Liver (tissue), 8 donors: ENCODE measurements at regions not wholly inside any gene's neighbourhood (a gene's known extent, or its start where the extent isn't known, plus 50 kb on each side); places are given as distances from the start of the nearest gene placed in this dataset.

Source experiments
- DNase-seq: peaks from one replicate; pipeline ENCODE4 v3.0.0-alpha.2; 2017; ENCODE audit warnings: low spot score
- H3K27ac ChIP-seq, 2 donors: one replicate each; pipeline ENCODE4 v1.7.0; 2013; ENCODE audit warnings: inconsistent platforms in 2 of 2, low read length in 2 of 2, control low read depth in 1 of 2, low read depth in 1 of 2, mild to moderate bottlenecking in 1 of 2
- H3K27me3 ChIP-seq, 4 donors: one replicate each; pipeline versions ENCODE4 v1.6.1 to v1.7.0; 2013; ENCODE audit warnings: low read length in 3 of 4, inconsistent platforms in 1 of 4, mild to moderate bottlenecking in 1 of 4, moderate library complexity in 1 of 4; ENCODE audit not compliant: control insufficient read depth in 4 of 4, insufficient read depth in 4 of 4
- H3K36me3 ChIP-seq, 4 donors: one replicate each; pipeline versions ENCODE4 v1.6.1 to v1.7.0; 2013; ENCODE audit warnings: low read length in 3 of 4, mild to moderate bottlenecking in 3 of 4, low read depth in 1 of 4, moderate library complexity in 1 of 4; ENCODE audit not compliant: control insufficient read depth in 4 of 4, insufficient read depth in 3 of 4
- H3K4me1 ChIP-seq, 4 donors: one replicate each; pipeline versions ENCODE4 v1.6.1 to v1.7.0; 2013; ENCODE audit warnings: low read length in 3 of 4, mild to moderate bottlenecking in 3 of 4, moderate library complexity in 1 of 4; ENCODE audit not compliant: control insufficient read depth in 4 of 4, insufficient read depth in 4 of 4
- H3K4me3 ChIP-seq, 3 donors: one replicate each; pipeline versions ENCODE4 v1.6.1 to v1.7.0; 2013; ENCODE audit warnings: low read length in 3 of 3, control low read depth in 1 of 3, low read depth in 1 of 3, mild to moderate bottlenecking in 1 of 3
- H3K9ac ChIP-seq, 2 donors: one replicate each; pipeline ENCODE4 v1.7.0; 2013; ENCODE audit warnings: low read length in 2 of 2, mild to moderate bottlenecking in 2 of 2, moderate library complexity in 2 of 2, control low read depth in 1 of 2, low read depth in 1 of 2
- H3K9me3 ChIP-seq, 4 donors: one replicate each; pipeline versions ENCODE4 v1.6.1 to v1.7.0; 2013; ENCODE audit warnings: low read length in 3 of 4; ENCODE audit not compliant: control insufficient read depth in 4 of 4
- EGR1 ChIP-seq, 2 donors: IDR thresholded peaks; 2 replicates each; pipeline ENCODE4 v1.6.1; 2016 to 2018; ENCODE audit warnings: antibody characterized with exemption in 2 of 2, low read depth in 2 of 2
- FOXA1 ChIP-seq: IDR thresholded peaks from 2 replicates; pipeline ENCODE4 v1.6.1; 2016; ENCODE audit warnings: antibody characterized with exemption
- FOXA2 ChIP-seq: IDR thresholded peaks from 2 replicates; pipeline ENCODE4 v1.6.1; 2016; ENCODE audit warnings: antibody characterized with exemption
- HNF4A ChIP-seq, 2 donors: conservative IDR thresholded peaks; 2 replicates each; pipeline ENCODE4 v1.6.1; 2016; ENCODE audit warnings: antibody characterized with exemption in 2 of 2, mild to moderate bottlenecking in 2 of 2
- RAD21 ChIP-seq, 2 donors: IDR thresholded peaks; 2 replicates each; pipeline ENCODE4 v1.6.1; 2016; ENCODE audit warnings: antibody characterized with exemption in 2 of 2, mild to moderate bottlenecking in 2 of 2
- REST ChIP-seq: IDR thresholded peaks from 2 replicates; pipeline ENCODE4 v1.6.1; 2016; ENCODE audit warnings: antibody characterized with exemption, mild to moderate bottlenecking
- SP1 ChIP-seq: IDR thresholded peaks from 2 replicates; pipeline ENCODE4 v1.6.1; 2018; ENCODE audit warnings: antibody characterized with exemption, mild to moderate bottlenecking
- ZBTB33 ChIP-seq: IDR thresholded peaks from 2 replicates; pipeline ENCODE4 v1.6.1; 2016; ENCODE audit warnings: antibody characterized with exemption
- WGBS: extraction: QIAGEN DNeasy Blood & Tissue Kit; methylation state at CpG from one replicate; pipeline ENCODE4 v1.1.7; 2013; 5-methylcytosine and 5-hydroxymethylcytosine counted together
- TF ChIP-seq, protein P1 (sequence below): fragments of 150-350 bp; IDR thresholded peaks from 2 replicates; pipeline ENCODE4 v1.5.1; 2017; ENCODE audit warnings: improper control_type of control experiment, low read depth, low read length; ENCODE audit not compliant: missing input control
- donor health status: healthy.
- donor health status: healthy.
- donor health status: healthy.
- donor health status: healthy.
- donor health status: healthy.

- TF ChIP-seq EGR1 (IDR thresholded peaks at IDR 0.05; ENCODE audit: low read depth in 2 of 2) (no peak), ZBTB33 (no peak), FOXA2 (no peak), FOXA1 (no peak), REST (no peak)
- TF ChIP-seq, protein P1, sequence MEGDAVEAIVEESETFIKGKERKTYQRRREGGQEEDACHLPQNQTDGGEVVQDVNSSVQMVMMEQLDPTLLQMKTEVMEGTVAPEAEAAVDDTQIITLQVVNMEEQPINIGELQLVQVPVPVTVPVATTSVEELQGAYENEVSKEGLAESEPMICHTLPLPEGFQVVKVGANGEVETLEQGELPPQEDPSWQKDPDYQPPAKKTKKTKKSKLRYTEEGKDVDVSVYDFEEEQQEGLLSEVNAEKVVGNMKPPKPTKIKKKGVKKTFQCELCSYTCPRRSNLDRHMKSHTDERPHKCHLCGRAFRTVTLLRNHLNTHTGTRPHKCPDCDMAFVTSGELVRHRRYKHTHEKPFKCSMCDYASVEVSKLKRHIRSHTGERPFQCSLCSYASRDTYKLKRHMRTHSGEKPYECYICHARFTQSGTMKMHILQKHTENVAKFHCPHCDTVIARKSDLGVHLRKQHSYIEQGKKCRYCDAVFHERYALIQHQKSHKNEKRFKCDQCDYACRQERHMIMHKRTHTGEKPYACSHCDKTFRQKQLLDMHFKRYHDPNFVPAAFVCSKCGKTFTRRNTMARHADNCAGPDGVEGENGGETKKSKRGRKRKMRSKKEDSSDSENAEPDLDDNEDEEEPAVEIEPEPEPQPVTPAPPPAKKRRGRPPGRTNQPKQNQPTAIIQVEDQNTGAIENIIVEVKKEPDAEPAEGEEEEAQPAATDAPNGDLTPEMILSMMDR = no peak
- no peak for DNase-seq
- Histone ChIP-seq H3K4me3 (no peak overlapping the region), H3K4me1 (no peaks in the 10 kb centered on the region), H3K9me3 (no peaks in the 10 kb centered on the region), H3K9ac (no peak overlapping the region), H3K27me3 (no peaks in the 10 kb centered on the region), H3K36me3 (no peaks in the 10 kb centered on the region), H3K27ac (no peak overlapping the region)
These were observed 415.3 kb downstream of the CETN3 start for GRCh38 chr5:89994266-89994665.

DNA sequence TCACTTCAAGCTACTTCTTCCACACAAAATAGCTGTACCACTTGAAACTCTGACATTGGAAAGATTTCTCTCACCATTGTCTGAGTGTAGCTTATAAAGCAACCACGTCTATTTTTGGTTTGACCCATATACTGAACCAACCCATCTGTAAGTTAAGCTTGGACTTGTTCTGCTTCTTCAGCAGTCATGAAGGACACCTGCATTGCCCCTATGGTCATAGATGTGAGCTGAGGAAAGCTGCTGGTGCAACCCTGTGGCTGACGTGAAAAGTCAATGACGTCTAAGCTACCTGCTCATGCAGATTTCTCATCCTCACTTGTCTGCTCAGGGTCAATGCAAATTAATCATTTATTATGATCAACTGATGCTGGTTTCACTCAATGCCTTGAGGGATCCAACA is 417.4 kb downstream of the CETN3 start:
- no peak for DNase-seq
- Histone ChIP-seq H3K4me1 (no peaks in the 10 kb centered on the region), H3K4me3 (no peak overlapping the region), H3K9me3 (no peaks in the 10 kb centered on the region), H3K9ac (no peak overlapping the region), H3K27ac (no peak overlapping the region), H3K36me3 (no peaks in the 10 kb centered on the region), H3K27me3 (no peaks in the 10 kb centered on the region)
- WGBS = 68% methylated on average over 3 of the region's 3 CpGs
- TF ChIP-seq SP1 (no peak), FOXA1 (no peak), HNF4A (conservative IDR thresholded peaks at IDR 0.05) (no peak), ZBTB33 (no peak), RAD21 (IDR thresholded peaks at IDR 0.05) (no peak)
